ES-I3 (cell line): ENCODE measurements at regions not wholly inside any gene's neighbourhood (a gene's known extent, or its start where the extent isn't known, plus 50 kb on each side); places are given as distances from the start of the nearest gene placed in this dataset.

Source experiments
- H3K36me3 ChIP-seq: 2 replicates; pipeline ENCODE4 v1.6.1; 2013; ENCODE audit warnings: mild to moderate bottlenecking, low read length, control low read depth, moderate library complexity; ENCODE audit not compliant: insufficient read depth
- H3K4me1 ChIP-seq: 2 replicates; pipeline ENCODE4 v1.6.1; 2013; ENCODE audit warnings: mild to moderate bottlenecking, control low read depth, low read length; ENCODE audit not compliant: insufficient read depth
- H3K9ac ChIP-seq: 2 replicates; pipeline ENCODE4 v1.6.1; 2013; ENCODE audit warnings: low read depth, mild to moderate bottlenecking, low read length, moderate library complexity
- H3K9me3 ChIP-seq: 2 replicates; pipeline ENCODE4 v1.6.1; 2013; ENCODE audit warnings: mild to moderate bottlenecking, low read length, moderate library complexity; ENCODE audit not compliant: control insufficient read depth, insufficient read depth

- Histone ChIP-seq H3K9ac (no peak overlapping the region), H3K36me3 (no peaks in the 10 kb centered on the region), H3K4me1 (0 out of 2 replicates have a peak, but pooled peaks cover 5% of the 10 kb centered on the region), H3K9me3 (no peaks in the 10 kb centered on the region)
Observed at GRCh38 chr5:67610186-67610912, 413.8 kb upstream of the CD180 start.

DNA sequence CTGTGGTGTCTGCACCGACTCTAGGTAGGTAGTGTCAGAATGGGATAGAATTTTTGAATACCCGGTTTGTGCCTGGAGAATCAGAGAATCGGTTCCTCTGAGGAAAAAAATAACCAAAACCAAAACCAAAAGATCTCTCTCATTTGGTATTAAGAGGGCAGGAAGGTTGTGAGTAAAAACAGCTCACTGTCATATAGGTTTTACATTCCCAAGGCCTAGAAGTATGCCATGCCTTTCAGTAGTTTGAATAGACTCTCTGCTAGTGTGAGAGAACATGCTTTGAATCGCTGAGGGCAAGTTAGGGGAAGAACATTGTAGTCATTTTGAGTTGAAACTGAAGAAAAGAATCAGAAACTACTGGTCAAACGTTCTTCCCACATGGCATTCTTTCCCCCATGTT is 411.4 kb upstream of the CD180 start:
- Histone ChIP-seq H3K9me3 (no peaks in the 10 kb centered on the region), H3K4me1 (no peaks in the 10 kb centered on the region), H3K9ac (no peak overlapping the region), H3K36me3 (no peaks in the 10 kb centered on the region)

DNA sequence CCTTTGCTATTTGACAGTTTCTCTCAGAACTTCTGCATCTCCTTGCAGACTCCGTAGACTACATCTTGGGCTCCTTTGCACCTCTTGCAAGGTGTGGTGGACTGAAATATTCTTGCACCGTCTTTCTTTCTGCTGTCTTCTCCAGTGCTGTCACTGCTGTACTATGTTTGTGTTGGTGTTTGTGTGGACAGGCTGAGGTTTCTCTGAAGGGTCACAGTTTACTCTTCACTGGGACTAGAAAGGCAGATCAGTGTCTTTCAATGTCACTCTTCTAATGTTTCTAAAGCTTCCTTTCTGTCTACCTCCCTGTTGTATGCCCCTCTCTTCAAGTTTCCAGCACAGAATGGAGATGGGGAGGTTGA is 410.0 kb upstream of the CD180 start:
- Histone ChIP-seq H3K4me1 (no peaks in the 10 kb centered on the region), H3K36me3 (no peaks in the 10 kb centered on the region), H3K9me3 (no peaks in the 10 kb centered on the region), H3K9ac (no peak overlapping the region)

- no peaks in the 10 kb centered on the region for H3K4me1 ChIP-seq
- H3K36me3 ChIP-seq: no peaks in the 10 kb centered on the region
- H3K9me3 ChIP-seq: no peaks in the 10 kb centered on the region
- no peak overlapping the region for H3K9ac ChIP-seq
Observed at GRCh38 chr5:67605730-67606585, 409.4 kb upstream of the CD180 start.

DNA sequence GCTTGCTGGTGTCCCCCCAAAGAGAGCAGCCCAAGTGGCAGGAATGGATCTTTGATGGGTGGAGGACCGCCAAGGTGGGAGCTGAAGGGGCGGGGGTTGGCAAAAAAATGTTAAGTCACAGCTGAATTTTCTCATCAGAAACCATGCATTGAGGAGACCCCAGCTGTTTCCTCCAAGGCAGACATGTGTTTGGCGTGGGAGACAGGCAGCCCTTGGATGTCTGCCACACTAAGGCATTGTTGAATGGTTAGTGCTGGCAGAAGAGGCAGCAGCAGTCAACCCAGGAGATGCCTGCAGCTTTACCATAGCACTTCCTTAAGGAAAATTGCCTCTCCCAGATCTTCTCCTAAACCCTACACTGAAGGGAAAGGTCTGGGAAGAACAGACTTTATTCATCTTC is 394.9 kb upstream of the CD180 start:
- H3K9me3 ChIP-seq: no peaks in the 10 kb centered on the region
- H3K4me1 ChIP-seq: no peaks in the 10 kb centered on the region

GRCh38 chr5:67588389-67588788 is 391.8 kb upstream of the CD180 start:
- no peaks in the 10 kb centered on the region for H3K9me3 ChIP-seq
- H3K36me3 ChIP-seq: no peaks in the 10 kb centered on the region
- H3K9ac ChIP-seq: no peak overlapping the region
- H3K4me1 ChIP-seq: no peaks in the 10 kb centered on the region

More for the DNA sequence above, 394.9 kb upstream of the CD180 start:
- Histone ChIP-seq H3K9ac (no peak overlapping the region), H3K36me3 (no peaks in the 10 kb centered on the region)

DNA sequence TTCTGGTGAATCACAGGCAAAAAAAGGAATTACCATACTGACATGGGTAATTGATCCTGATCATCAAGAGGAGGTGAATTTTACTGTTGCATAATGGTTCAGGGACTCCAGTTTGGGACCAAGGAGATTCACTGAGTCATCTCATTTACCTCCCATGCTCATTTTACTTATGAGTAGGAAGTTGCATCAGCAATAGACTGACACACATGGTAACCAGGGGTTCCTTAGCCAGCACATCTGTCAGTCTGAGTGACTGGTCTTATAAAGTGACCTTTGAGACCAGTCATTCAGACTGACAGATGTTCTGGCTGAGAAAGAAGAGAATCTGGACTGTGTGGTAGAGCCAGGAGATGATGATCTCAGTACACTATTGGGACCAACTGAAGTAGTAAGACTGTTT is 384.6 kb upstream of the CD180 start:
- Histone ChIP-seq H3K4me1 (no peaks in the 10 kb centered on the region; the same call in 1 of the 2 replicates), H3K9ac (no peak overlapping the region)

DNA sequence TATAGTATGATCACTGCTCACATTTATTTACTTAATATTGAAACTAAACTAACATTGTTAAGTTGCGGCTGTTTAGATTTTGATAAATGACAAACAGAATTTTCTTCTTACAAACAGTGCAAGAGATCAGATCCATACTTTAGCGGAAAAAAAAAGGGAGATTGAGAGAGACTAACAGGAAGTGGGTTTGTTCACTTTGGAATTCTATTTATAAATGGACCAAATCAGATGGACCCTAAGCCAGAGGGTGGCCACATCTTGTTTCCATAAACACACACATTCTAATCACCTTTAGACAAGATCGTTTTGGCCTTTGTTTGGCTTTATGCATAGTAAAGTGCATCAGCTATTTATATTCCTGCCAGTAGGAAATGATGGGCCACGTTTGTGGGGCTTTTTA is 381.4 kb upstream of the CD180 start:
- Histone ChIP-seq H3K9ac (no peak overlapping the region), H3K4me1 (no peaks in the 10 kb centered on the region; the same call in 1 of the 2 replicates)

More for the DNA sequence above, 384.6 kb upstream of the CD180 start:
- Histone ChIP-seq H3K9me3 (no peaks in the 10 kb centered on the region), H3K36me3 (no peaks in the 10 kb centered on the region)

DNA sequence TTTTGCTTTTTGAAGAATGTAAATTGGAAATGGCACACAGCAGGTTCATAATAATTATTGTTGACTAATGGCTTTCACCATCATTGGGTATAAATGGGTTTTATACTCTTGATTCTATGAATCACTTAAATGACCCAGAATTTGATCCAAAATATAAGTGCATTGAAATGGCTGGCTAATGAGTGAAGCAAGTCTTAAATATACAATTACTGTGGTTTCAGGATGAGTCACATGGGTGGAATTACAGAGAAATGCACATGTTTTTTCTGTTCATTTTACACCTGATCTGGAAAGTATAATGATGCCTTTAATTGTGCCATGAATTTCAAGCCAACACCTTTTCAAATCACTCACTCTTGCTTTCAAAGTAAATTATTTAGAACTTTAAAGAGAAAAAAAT is 380.8 kb upstream of the CD180 start:
- H3K9ac ChIP-seq: no peak overlapping the region
- no peaks in the 10 kb centered on the region; the same call in 1 of the 2 replicates for H3K4me1 ChIP-seq
- H3K36me3 ChIP-seq: no peaks in the 10 kb centered on the region
- no peaks in the 10 kb centered on the region for H3K9me3 ChIP-seq

More for the DNA sequence above, 381.4 kb upstream of the CD180 start:
- Histone ChIP-seq H3K36me3 (no peaks in the 10 kb centered on the region), H3K9me3 (no peaks in the 10 kb centered on the region)

DNA sequence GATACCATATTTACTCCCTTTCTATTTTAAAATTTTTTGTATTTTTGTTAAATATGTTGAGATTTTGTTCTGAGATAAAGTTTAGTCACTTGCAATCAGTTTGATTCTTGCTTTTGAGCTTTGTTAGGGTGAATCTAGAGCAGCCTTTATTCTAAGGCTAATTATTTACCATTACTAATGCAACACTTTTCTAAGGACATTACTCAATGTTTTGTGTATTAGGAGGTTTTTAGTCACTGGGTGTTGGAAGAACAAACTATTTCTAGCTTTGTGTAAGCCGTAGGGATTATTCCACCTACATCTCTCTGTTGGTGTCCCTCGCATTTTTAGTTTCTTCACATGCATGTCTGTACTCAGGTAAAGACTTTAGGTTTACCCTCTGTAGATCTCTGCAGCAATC is 379.5 kb upstream of the CD180 start:
- H3K4me1 ChIP-seq: no peaks in the 10 kb centered on the region; the same call in 1 of the 2 replicates
- no peaks in the 10 kb centered on the region for H3K9me3 ChIP-seq
- no peaks in the 10 kb centered on the region for H3K36me3 ChIP-seq
- H3K9ac ChIP-seq: no peak overlapping the region

DNA sequence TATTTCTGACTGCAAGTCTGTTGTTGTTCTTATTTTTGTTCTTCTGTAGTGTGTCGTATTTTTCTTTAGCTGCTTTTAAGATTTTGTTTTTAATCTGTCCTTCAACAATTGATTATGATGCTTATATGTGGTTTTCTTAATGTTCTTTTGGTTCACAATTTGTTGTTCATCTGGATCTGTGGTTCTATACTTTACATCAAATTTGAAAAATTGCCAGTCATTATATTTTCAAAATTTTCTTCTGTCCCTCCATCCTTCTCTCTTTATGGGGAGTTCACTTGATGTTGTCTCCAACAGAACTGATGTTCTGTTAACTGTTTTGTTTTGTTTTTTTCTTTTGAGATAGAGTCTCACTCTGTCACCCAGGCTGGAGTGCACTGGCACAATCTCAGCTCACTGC is 378.5 kb upstream of the CD180 start:
- H3K9me3 ChIP-seq: no peaks in the 10 kb centered on the region
- H3K36me3 ChIP-seq: no peaks in the 10 kb centered on the region
- H3K9ac ChIP-seq: no peak overlapping the region
- no peaks in the 10 kb centered on the region; the same call in 1 of the 2 replicates for H3K4me1 ChIP-seq

DNA sequence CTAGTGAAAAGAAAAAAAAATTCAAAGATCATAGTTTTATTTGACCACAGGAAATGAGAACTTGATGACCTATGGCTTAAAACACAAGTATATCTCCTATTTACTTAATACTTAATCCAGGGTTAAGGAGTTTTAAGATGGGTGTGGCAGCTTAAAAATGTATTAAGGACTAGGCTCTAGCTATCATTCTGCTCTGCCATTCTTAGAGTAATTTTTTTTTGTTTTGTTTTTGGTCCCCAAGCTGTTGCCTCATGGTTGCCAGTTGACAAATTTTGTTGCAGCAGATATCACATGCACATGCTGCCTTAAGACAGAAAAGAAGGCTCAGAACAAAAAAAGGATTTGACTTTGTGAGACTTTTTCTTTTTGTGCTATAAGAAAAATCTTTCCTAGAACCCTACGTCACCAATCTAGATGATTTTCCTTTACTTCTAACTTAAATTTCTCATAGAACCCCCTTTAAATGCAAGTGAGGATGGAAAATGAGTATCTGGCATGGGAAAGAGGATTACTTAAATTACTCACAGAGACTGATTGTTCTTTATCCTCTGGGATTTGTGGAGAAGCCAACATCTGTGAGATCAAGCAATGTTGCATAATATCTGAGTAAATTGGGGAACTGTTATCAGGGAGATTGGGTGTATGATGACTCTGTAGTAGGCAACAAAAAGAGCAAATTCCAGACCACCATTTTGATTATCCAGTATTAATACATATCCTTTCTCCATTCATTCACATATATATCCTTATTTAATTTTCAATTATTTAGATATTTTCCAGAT is 364.7 kb upstream of the CD180 start:
- H3K4me1 ChIP-seq: no peaks in the 10 kb centered on the region
- H3K9me3 ChIP-seq: no peaks in the 10 kb centered on the region
- no peaks in the 10 kb centered on the region for H3K36me3 ChIP-seq
- no peak overlapping the region for H3K9ac ChIP-seq

- H3K36me3 ChIP-seq: no peaks in the 10 kb centered on the region
- H3K4me1 ChIP-seq: no peaks in the 10 kb centered on the region
- H3K9me3 ChIP-seq: no peaks in the 10 kb centered on the region
- no peak overlapping the region for H3K9ac ChIP-seq
Observed at GRCh38 chr5:67552773-67553172, 356.2 kb upstream of the CD180 start.

DNA sequence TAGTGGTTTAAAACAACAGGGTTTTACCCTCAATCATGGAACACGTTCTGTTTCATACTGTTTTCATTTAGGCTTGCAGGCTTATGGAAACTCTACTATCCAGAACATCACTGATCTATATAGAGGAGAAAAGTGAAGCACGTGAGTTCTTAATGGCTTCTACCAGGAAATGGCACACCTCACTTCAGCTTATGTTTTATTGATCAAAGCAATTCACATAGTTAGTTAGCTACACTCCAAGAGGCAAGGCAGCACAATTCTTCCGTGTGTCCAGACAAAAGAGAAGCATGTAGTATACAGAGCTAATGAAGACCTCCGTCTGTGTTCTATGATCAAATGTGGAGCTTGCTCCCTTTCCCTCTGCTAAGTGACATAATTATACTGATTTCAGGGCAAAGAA is 353.3 kb upstream of the CD180 start:
- Histone ChIP-seq H3K9ac (no peak overlapping the region), H3K9me3 (no peaks in the 10 kb centered on the region), H3K4me1 (no peaks in the 10 kb centered on the region), H3K36me3 (no peaks in the 10 kb centered on the region)
